ENCODE measurements at regions not wholly inside any gene's neighbourhood (a gene's known extent, or its start where the extent isn't known, plus 50 kb on each side); places are given as distances from the start of the nearest gene placed in this dataset.
"Not testable (repeated sequence)": the region's sequence is repeated elsewhere in the genome, so short reads cannot be mapped to it uniquely, and the experiment has no call there.

- Mint-ChIP-seq H3K4me1 (no peaks in the 10 kb centered on the region), H3K36me3 (ENCODE audit: low read depth) (no peaks in the 10 kb centered on the region), H3K27me3 (ENCODE audit: low read depth) (no peaks in the 10 kb centered on the region), H3K4me3 (no peak overlapping the region), H3K9me3 (no peaks in the 10 kb centered on the region), H3K27ac (no peak overlapping the region)
- no peak for TF ChIP-seq CTCF (IDR thresholded peaks at IDR 0.05; ENCODE audit: unreplicated experiment in 3 of 3)
Measured at GRCh38 chr1:242806324-242806723, 281.8 kb upstream of the PLD5 start.

- H3K9me3 Mint-ChIP-seq; H3K36me3 Mint-ChIP-seq (ENCODE audit: low read depth); H3K27me3 Mint-ChIP-seq (ENCODE audit: low read depth); H3K4me1 Mint-ChIP-seq; H3K4me3 Mint-ChIP-seq; H3K27ac Mint-ChIP-seq: not testable (repeated sequence)
Measured at GRCh38 chr1:242805360-242805759, 280.9 kb upstream of the PLD5 start.

- H3K36me3 Mint-ChIP-seq (ENCODE audit: low read depth): no peaks in the 10 kb centered on the region
- H3K27me3 Mint-ChIP-seq (ENCODE audit: low read depth): no peaks in the 10 kb centered on the region
- no peaks in the 10 kb centered on the region for H3K9me3 Mint-ChIP-seq
- no peak overlapping the region for H3K27ac Mint-ChIP-seq
- H3K4me1 Mint-ChIP-seq: no peaks in the 10 kb centered on the region
- no peak for TF ChIP-seq CTCF (IDR thresholded peaks at IDR 0.05; ENCODE audit: unreplicated experiment in 3 of 3)
- H3K4me3 Mint-ChIP-seq: no peak overlapping the region
Measured at GRCh38 chr1:242802973-242803372, 278.5 kb upstream of the PLD5 start.

GRCh38 chr1:242800521-242800920 is 276.0 kb upstream of the PLD5 start:
- Mint-ChIP-seq H3K4me1 (no peaks in the 10 kb centered on the region), H3K9me3 (no peaks in the 10 kb centered on the region), H3K36me3 (ENCODE audit: low read depth) (no peaks in the 10 kb centered on the region), H3K27ac (no peak overlapping the region), H3K4me3 (no peak overlapping the region), H3K27me3 (ENCODE audit: low read depth) (no peaks in the 10 kb centered on the region)
- no peak for TF ChIP-seq CTCF (IDR thresholded peaks at IDR 0.05; ENCODE audit: unreplicated experiment in 3 of 3)

- TF ChIP-seq CTCF (IDR thresholded peaks at IDR 0.05; ENCODE audit: unreplicated experiment in 3 of 3): no peak
- H3K36me3 Mint-ChIP-seq (ENCODE audit: low read depth): no peaks in the 10 kb centered on the region
- no peaks in the 10 kb centered on the region for H3K4me1 Mint-ChIP-seq
- no peak overlapping the region for H3K27ac Mint-ChIP-seq
- H3K4me3 Mint-ChIP-seq: no peak overlapping the region
- no peaks in the 10 kb centered on the region for H3K27me3 Mint-ChIP-seq (ENCODE audit: low read depth)
- H3K9me3 Mint-ChIP-seq: peaks cover 3% of the 10 kb centered on the region
Measured at GRCh38 chr1:242797856-242798255, 273.4 kb upstream of the PLD5 start.

- no peak for TF ChIP-seq CTCF (IDR thresholded peaks at IDR 0.05; ENCODE audit: unreplicated experiment in 3 of 3)
- no peak overlapping the region for H3K27ac Mint-ChIP-seq
- peaks cover 5% of the 10 kb centered on the region for H3K9me3 Mint-ChIP-seq
- peaks cover 21% of the 10 kb centered on the region for H3K4me1 Mint-ChIP-seq
- peaks cover 4% of the 10 kb centered on the region for H3K27me3 Mint-ChIP-seq (ENCODE audit: low read depth)
- no peaks in the 10 kb centered on the region for H3K36me3 Mint-ChIP-seq (ENCODE audit: low read depth)
- H3K4me3 Mint-ChIP-seq: no peak overlapping the region
Measured at GRCh38 chr1:242788771-242789170, 264.3 kb upstream of the PLD5 start.

All from nephron (organoid).